HG02571 (cell line): ENCODE measurements at regions not wholly inside any gene's neighbourhood (a gene's known extent, or its start where the extent isn't known, plus 50 kb on each side); places are given as distances from the start of the nearest gene placed in this dataset.
A peak's percentile ranks its signal among the peaks of the same experiment; 100 is the strongest.

Source experiments
- ATAC-seq: cut with Tn5 transposase; IDR thresholded peaks from one replicate; pipeline ENCODE4 v1.9.1; 2021; ENCODE audit warnings: mild to moderate bottlenecking, moderate library complexity; ENCODE audit not compliant: unreplicated experiment

DNA sequence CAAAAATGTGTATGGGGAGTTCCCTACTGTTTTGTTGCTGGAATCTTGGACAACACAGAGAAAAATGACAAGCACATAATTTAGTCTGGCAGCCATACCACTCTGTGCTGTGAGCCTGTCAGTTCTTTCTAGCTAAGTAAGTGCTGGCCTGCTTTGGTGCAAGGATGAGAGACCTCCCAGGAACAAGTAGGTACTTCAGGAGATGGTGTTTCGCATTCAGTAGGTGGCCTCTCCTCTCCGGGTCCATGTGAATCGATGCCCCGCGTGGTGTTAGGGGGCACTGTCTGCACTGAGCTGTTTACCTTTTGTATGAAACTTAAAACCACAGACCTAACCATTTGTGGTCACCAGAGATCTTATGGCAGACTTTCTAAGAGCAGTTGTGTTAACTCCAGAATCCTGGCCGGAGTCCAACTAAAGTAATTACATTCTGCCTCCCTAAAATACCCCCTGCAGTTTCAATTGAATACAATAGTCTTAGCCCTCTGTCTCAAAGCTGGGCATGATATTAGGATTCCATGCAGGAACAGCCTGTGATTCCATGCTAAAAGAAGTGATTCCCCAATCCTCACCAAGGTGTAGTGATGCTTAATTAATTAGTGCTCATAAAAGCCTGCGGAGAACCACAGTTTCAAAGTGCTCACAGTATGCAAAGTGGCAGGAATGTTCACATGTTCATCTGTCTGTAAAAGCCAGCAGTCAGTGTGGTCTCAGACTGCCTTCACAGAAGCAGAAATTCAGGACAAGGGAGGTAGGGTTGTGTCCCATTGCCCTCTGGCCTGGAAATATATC is 64.2 kb downstream of the LLPH start:
- ATAC-seq, result peak; percentile 81

- no peak for ATAC-seq
These were observed 64.9 kb downstream of the LLPH start for GRCh38 chr12:66065641-66066136.

GRCh38 chr12:66065150-66065549 is 65.4 kb downstream of the LLPH start:
- ATAC-seq, result no peak

DNA sequence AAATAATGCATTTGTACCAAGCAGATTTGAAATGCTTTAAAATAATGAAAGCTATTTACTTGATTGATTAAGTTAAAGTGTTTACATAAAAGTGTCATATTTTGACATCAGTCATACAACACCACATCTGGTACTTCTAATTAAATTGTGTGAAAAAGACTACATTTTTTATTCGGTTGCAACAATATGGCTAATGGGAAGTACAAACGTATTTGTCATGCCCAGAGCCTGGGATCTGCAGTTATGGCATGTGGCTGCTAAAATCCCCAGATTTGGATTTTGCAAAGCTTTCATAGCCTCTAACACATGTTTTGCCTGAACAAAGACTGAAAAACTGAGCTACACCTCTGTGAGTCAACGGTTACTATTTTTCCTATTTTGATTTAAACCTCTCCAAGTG is 66.6 kb downstream of the LLPH start:
- ATAC-seq, result no peak

- ATAC-seq, result no peak
These were observed 68.3 kb downstream of the LLPH start for GRCh38 chr12:66062290-66062625.

DNA sequence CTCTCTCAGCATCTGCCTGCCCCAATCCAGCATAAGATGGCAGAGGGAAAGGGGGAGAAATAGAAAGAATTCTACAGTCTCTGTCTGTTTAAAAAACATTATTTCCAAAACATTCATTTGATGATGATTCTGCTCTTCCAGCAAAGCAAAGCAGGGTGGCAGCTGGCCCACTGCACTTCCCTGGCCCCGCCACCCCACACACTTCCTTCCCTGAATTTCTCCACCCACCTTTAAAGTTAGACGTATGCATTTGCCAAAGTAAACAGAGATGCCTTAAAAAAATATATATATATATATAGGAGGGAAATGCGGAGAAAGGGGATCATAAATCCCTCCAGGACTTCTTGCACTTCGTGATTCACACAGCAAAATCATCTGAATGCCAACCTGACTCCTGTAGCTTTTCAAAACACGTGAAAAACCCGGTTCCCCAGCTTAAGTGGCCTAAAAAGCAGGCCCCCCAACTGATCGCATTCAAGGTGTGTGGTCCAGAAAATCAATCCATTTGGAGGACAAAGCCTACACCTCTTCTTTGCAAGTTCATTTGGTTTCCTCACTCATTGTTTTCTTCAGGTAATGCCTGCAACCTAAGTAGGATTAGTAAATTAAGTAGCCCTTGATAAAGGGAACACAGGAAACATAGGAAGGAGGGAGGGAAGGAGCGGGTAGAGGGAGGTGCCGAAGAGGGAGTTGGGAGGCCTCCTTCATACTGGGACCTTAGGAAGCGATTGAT is 68.8 kb downstream of the LLPH start:
- ATAC-seq, result no peak

GRCh38 chr12:66061076-66061475 is 69.5 kb downstream of the LLPH start:
- ATAC-seq, result no peak

- no peak for ATAC-seq
These were observed 70.2 kb downstream of the LLPH start for GRCh38 chr12:66060163-66060907.

GRCh38 chr12:66059666-66060065 is 70.9 kb downstream of the LLPH start:
- ATAC-seq, result no peak

- ATAC-seq, result no peak
These were observed 72.0 kb downstream of the LLPH start for GRCh38 chr12:66058554-66058953.

DNA sequence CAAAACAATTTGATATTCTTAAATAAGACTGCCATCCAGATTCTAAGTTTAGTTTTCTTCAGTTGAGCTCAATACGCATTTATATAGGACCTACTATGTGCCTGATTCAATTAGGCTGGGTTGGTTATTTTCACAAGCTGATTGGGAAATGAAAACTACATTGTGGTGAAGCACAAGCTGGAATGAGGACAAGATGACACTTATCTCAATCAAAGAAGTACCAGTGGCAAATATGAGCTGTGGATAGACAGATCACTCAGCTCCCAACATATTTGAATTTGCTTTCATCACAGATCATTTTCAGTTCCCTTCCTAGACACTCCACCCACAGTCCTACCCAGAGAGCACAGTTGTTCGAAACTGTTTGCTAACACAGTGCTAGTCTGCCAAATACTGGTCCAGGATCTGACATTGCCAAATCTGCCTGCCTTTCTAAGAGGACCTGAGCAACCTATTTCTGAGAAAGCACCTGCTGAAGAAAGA is 74.7 kb downstream of the LLPH start:
- ATAC-seq, result peak; percentile 91

DNA sequence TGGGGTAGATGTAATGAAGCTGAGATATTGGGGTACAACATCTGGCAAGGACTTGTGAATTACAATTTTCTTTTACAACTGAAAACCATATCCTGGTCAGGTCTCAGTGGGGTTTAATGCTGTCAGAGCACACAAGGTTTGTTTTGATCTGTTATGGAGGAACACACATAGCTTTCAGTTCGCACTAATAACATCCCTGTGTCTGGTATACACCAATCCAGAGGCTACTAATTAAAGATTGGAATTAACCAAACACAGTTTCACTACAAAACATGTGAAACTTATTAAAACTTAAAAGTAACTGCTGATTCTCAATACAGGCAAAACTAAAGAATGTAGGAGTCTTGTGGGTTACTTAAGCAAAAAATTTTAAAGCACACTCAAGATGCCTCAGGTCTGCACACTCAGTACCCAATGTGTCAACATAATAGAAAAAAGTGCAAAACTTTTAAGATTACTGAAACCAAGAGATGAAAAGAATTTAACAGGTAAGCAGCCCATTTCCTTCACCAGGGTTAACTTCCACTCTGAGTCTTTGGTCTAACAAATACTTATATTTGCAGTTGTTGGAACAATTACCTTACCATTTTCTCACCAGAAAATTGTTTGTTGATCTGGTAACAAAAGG is 77.4 kb downstream of the LLPH start:
- no peak for ATAC-seq

GRCh38 chr12:66051361-66051760 is 79.2 kb downstream of the LLPH start:
- no peak for ATAC-seq

DNA sequence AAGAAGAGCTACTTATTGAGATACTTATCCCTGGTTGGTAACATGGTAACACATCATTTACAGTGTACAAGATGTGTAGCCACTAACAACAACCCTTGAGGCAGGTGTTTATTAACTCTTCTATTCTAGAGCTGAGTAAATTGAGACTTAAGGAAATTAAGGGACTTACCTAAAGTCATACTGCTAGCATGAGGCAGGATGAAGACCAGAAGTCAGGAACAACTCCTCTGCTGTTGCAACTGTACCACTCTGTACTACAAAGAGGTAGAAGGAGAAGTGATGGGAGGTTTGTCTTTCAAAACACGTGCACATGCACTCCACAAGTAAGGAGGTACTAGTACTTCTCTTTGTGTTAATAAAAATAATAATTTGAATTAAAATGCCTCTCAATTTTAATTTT is 79.9 kb downstream of the LLPH start:
- peak; percentile 37 for ATAC-seq

- ATAC-seq, result no peak
These were observed 80.3 kb downstream of the LLPH start for GRCh38 chr12:66050283-66050576.

DNA sequence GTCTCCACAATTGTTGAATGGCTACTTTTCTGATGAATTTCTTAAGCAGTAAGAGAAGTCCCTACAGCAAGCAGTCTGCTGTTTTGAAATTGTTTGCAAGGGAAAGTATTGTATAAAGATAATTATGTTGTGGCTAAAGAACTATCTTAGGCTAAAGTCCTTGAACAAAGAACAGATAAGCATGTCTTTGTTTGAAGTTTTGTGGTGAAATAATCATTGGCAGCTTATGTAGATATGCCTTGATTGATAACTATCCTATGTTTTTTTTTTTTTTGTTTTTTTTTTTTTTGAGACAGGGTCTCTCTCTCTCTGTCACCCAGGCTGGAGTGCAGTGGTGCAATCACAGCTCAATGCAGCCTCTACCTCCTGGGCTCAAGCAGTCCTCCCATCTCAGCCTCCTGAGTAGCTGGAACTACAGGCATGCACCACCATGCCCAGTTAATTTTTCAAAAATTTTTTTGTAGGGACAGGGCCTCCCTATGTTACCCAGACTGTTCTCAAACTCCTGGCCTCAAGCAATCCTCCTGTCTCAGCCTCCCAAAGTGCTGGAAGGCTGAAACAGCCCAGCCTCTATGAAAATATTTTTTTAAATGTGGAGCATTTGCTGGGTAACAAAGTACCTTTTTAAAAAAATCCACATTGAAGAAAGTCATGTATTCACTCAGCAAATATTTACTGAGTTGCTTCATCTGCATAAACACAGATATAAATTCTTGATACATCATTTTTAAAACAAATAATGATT is 80.8 kb downstream of the LLPH start:
- ATAC-seq, result no peak

- ATAC-seq, result no peak
These were observed 81.6 kb downstream of the LLPH start for GRCh38 chr12:66048835-66049537.

DNA sequence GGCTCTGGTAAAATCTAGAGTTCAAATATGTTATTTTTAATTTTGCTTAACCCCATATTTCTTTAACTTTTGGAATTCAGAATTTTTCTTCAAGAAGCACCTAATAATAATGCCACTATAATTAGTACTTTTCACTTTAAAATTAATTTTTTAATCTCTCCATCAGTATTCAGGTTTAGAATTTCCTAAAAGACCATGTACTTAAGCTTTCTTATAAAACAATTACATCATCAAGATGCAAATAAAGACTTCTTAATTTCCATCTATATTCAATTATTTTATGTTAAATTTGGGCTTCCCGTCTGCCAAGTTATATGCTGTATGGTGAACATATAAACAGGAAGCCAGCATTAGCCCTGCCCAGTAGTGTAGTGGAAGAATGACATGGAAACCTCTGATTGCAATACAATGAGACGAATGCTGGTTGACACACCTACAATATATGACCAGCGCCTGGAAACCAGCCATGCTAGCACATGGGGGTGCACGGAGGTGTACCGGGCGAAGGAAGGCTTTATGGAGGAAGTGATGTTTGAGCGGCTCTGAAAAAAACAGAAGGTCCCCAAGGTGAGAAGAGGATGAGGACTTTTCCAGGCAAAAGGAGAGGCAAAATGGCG is 82.2 kb downstream of the LLPH start:
- no peak for ATAC-seq

- ATAC-seq, result peak; percentile 97
These were observed 83.0 kb downstream of the LLPH start for GRCh38 chr12:66047411-66048021.
